ENCODE measurements at regions not wholly inside any gene's neighbourhood (a gene's known extent, or its start where the extent isn't known, plus 50 kb on each side); places are given as distances from the start of the nearest gene placed in this dataset.

DNA sequence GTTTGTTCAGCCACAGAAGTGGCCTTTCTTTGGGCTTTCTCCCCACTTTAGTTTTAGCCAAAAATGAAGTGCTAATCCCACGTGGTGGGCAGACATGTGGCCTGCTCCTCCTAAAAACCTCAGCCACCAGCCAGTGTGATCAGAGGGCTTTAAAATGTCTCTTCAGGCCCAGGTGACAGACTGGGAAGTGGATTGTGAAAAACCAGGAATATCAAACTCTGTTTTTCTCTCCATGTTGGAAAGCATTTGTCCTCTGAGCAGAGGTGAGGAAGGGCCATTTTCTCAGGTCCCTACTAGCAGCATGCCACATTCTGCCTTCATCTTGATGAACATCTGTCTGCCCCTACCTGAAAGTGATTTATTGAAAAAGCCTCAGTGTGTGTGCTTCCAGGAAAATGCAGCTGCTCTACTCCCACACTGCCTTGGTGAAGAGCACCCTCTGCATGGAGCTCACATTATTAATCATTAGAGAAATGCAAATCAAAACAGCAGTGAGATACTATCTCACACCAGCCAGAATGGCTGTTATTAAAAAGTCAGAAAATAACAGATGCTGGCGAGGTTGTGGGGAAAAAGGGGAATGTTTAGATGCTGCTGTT lies 181.2 kb upstream of the DMAC1 start:
- TF ChIP-seq, protein P1, sequence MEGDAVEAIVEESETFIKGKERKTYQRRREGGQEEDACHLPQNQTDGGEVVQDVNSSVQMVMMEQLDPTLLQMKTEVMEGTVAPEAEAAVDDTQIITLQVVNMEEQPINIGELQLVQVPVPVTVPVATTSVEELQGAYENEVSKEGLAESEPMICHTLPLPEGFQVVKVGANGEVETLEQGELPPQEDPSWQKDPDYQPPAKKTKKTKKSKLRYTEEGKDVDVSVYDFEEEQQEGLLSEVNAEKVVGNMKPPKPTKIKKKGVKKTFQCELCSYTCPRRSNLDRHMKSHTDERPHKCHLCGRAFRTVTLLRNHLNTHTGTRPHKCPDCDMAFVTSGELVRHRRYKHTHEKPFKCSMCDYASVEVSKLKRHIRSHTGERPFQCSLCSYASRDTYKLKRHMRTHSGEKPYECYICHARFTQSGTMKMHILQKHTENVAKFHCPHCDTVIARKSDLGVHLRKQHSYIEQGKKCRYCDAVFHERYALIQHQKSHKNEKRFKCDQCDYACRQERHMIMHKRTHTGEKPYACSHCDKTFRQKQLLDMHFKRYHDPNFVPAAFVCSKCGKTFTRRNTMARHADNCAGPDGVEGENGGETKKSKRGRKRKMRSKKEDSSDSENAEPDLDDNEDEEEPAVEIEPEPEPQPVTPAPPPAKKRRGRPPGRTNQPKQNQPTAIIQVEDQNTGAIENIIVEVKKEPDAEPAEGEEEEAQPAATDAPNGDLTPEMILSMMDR (conservative IDR thresholded peaks at IDR 0.05; ENCODE audit: control insufficient read depth, insufficient read depth, low read depth, low read length) = no peak
- no peak overlapping the region for H3K4me3 ChIP-seq (ENCODE audit: control insufficient read depth, low read depth, low read length)
- no peak for DNase-seq (ENCODE audit: low read depth)

DNA sequence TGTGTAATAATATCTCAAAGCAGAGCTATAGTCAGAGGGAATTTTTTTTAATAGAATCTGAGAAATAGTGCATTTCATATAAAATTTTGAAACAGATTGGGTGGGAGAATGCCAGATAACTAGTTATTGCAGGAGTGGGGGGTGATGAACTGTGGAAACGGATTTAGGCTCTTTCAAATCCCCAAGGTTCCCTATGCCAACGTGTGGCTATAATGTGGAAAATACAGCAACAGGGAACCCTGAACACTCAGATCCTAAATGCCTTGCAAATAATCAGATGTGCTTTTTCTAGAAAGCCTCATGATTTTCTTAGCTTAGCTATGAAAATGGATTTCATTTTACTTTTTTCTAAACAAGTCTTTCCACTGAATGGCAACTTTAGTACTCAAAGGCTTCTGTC lies 180.5 kb upstream of the DMAC1 start:
- TF ChIP-seq, protein P1 (conservative IDR thresholded peaks at IDR 0.05; ENCODE audit: control insufficient read depth, insufficient read depth, low read depth, low read length) = no peak
- no peak for DNase-seq (ENCODE audit: low read depth)
- H3K4me3 ChIP-seq (ENCODE audit: control insufficient read depth, low read depth, low read length) = no peak overlapping the region

DNA sequence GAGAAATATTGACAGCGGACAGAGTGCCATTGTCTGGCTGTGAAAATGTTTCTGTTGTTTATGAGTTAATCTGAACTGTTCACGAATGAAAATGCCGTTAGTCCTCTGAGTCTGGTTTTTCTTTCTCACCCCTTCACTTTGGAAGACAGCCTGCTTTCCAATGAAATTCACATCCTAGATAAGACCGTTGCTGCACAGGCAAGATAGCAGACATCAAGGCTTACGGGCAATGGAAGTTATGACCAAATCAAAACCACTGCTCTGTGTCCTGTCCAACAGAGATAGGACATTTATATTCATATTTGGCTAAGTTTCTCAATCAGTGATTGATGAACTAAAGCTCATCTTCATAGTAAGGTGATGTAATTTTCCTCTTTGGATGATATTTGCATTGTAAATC lies 180.0 kb upstream of the DMAC1 start:
- H3K4me3 ChIP-seq (ENCODE audit: control insufficient read depth, low read depth, low read length) = no peak overlapping the region
- TF ChIP-seq, protein P1 (conservative IDR thresholded peaks at IDR 0.05; ENCODE audit: control insufficient read depth, insufficient read depth, low read depth, low read length) = no peak
- DNase-seq (ENCODE audit: low read depth) = no peak

DNA sequence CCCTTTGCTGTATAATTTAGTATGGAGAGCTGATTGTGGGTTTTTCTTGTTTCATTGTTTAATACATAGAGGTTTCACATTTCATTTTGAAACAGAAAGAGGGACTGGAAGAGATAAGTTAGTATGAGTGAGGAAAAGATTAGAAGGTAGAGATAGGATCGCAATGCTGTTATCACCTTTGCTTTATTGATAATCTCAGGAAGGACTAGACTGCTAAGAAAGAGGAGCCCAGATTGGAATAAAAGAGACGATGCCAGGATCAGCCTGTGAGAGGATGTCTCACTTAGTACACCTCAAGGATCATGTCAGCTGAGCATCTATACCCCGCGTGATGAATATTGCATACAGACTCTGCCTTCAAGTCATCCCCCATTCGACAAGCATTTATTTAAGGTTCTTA lies 178.0 kb upstream of the DMAC1 start:
- TF ChIP-seq, protein P1 (conservative IDR thresholded peaks at IDR 0.05; ENCODE audit: control insufficient read depth, insufficient read depth, low read depth, low read length) = no peak
- H3K4me3 ChIP-seq (ENCODE audit: control insufficient read depth, low read depth, low read length) = no peak overlapping the region
- DNase-seq (ENCODE audit: low read depth) = no peak

DNA sequence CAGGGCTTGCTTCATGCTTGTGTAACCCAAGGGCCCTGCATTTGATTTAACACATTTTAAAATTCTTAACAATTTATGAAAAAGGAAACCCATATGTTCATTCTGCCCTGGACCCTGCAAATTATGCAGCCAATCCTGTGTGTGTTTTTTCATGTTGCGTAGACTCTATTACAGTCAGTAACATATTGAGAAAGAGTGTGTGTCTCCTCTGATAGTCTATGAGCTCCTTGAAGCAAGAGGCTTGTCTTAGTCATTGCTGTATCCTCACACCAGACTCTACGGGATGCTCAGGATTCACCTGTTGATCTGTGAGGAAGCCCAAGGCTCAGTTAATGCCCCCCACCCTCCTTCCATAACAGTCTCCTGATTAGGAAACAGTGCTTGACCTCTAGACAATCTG lies 177.3 kb upstream of the DMAC1 start:
- no peak for DNase-seq (ENCODE audit: low read depth)
- H3K4me3 ChIP-seq (ENCODE audit: control insufficient read depth, low read depth, low read length) = no peak overlapping the region
- TF ChIP-seq, protein P1 (conservative IDR thresholded peaks at IDR 0.05; ENCODE audit: control insufficient read depth, insufficient read depth, low read depth, low read length) = no peak

DNA sequence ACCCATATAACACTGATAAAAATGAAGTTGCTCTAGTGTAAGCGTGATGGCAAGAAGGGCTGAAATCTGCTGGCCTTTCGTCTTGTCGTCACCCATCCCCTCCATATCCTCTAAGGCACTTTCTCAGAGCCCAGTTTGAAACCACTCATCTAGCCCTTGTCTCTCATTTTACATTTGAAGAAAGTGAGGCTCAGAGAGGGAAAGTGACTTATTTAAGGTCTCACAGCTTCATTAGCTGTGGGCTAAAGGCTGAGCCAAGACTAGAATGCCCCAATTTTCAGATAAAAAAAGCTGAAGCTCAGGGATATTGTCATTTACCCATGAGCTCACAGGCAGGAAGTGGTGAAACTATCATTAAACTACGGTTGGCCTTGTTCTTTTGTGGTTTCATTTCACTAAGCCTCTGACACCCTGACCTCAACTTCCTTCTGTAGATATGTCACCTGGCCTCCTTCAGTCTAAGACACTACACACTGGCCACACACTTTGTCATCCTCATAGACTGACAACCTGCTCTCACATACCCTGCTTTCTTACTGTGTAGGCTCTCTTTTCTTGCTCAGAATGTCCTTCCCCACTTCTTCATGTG lies 176.7 kb upstream of the DMAC1 start:
- TF ChIP-seq, protein P1 (conservative IDR thresholded peaks at IDR 0.05; ENCODE audit: control insufficient read depth, insufficient read depth, low read depth, low read length) = no peak
- H3K4me3 ChIP-seq (ENCODE audit: control insufficient read depth, low read depth, low read length) = no peak overlapping the region
- DNase-seq (ENCODE audit: low read depth) = no peak

Data from fibroblast of mammary gland (primary cell).